ENCODE measurements at regions not wholly inside any gene's neighbourhood (a gene's known extent, or its start where the extent isn't known, plus 50 kb on each side); places are given as distances from the start of the nearest gene placed in this dataset.

DNA sequence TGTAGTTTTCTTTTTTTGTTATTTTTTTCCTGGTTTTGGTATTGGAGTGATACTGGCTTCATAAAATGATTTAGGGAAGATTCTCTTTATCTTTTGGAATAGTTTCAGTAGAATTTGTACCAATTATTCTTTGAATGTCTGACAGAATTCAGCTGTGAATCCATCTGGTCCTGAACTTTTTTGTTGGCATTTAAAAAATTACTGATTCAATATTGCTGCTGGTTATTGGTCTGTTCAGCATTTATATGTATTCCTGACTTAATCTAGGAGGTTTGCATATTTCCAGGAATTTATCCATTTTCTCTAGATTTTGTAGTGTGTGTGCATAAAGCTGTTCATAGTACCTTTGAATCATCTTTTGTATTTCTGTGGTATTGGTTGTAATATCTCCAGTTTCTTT is 100.2 kb downstream of the NXNL2 start:
- TF ChIP-seq, protein P1, sequence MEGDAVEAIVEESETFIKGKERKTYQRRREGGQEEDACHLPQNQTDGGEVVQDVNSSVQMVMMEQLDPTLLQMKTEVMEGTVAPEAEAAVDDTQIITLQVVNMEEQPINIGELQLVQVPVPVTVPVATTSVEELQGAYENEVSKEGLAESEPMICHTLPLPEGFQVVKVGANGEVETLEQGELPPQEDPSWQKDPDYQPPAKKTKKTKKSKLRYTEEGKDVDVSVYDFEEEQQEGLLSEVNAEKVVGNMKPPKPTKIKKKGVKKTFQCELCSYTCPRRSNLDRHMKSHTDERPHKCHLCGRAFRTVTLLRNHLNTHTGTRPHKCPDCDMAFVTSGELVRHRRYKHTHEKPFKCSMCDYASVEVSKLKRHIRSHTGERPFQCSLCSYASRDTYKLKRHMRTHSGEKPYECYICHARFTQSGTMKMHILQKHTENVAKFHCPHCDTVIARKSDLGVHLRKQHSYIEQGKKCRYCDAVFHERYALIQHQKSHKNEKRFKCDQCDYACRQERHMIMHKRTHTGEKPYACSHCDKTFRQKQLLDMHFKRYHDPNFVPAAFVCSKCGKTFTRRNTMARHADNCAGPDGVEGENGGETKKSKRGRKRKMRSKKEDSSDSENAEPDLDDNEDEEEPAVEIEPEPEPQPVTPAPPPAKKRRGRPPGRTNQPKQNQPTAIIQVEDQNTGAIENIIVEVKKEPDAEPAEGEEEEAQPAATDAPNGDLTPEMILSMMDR (IDR thresholded peaks at IDR 0.05; ENCODE audit: extremely low read depth in 1 of 2, insufficient read depth in 1 of 2, low read depth in 1 of 2, low read length in 2 of 2): no peak
- TF ChIP-seq POLR2A (IDR thresholded peaks at IDR 0.05; ENCODE audit: low read depth, low read length): no peak
- TF ChIP-seq POLR2AphosphoS5 (IDR thresholded peaks at IDR 0.05; ENCODE audit: insufficient read depth, low read depth, low read length): no peak
- no peak for TF ChIP-seq GATA2 (IDR thresholded peaks at IDR 0.05; ENCODE audit: insufficient read depth, insufficient read length, low read depth, low read length)
- TF ChIP-seq FOS (IDR thresholded peaks at IDR 0.05; ENCODE audit: borderline replicate concordance, insufficient read depth, low read length): no peak
- TF ChIP-seq MYC (IDR thresholded peaks at IDR 0.05; ENCODE audit: low read depth, low read length): no peak
- no peak for TF ChIP-seq EZH2 (IDR thresholded peaks at IDR 0.05; ENCODE audit: borderline replicate concordance, low read depth, low read length, severe bottlenecking)

Measured in endothelial cell of umbilical vein (primary cell).